Gastroesophageal sphincter (tissue), 3 donors: ENCODE measurements at regions not wholly inside any gene's neighbourhood (a gene's known extent, or its start where the extent isn't known, plus 50 kb on each side); places are given as distances from the start of the nearest gene placed in this dataset.
A peak's percentile ranks its signal among the peaks of the same experiment; 100 is the strongest.

Experiments
- CTCF ChIP-seq, 4 experiments: fragments of 200-600 bp in 2 of 4; fragments of 450-650 bp in 2 of 4; sonication (generic) in 1 of 4; IDR thresholded peaks; one replicate each; pipeline ENCODE4 v1.5.1; 2017 to 2019; ENCODE audit warnings: antibody characterized with exemption in 4 of 4, mild to moderate bottlenecking in 2 of 4, moderate library complexity in 2 of 4
- EP300 ChIP-seq: sonication (generic); formaldehyde crosslinking; IDR thresholded peaks from one replicate; pipeline ENCODE4 v1.6.1; 2017; ENCODE audit warnings: antibody characterized with exemption, mild to moderate bottlenecking
- POLR2A ChIP-seq, 2 donors: fragments of 450-650 bp; IDR thresholded peaks; one replicate each; pipeline ENCODE4 v1.6.1; 2017; ENCODE audit warnings: antibody characterized with exemption in 2 of 2, mild to moderate bottlenecking in 2 of 2, moderate library complexity in 1 of 2
- POLR2AphosphoS5 ChIP-seq: sonication (generic); formaldehyde crosslinking; IDR thresholded peaks from one replicate; pipeline ENCODE4 v1.6.1; 2017; ENCODE audit warnings: antibody characterized with exemption

GRCh38 chr3:106862067-106862466 lies 515.2 kb upstream of the CCDC54 start:
- peak in 1 of 4 experiments; percentile 20 for TF ChIP-seq CTCF (IDR thresholded peaks at IDR 0.05)
- TF ChIP-seq POLR2A (IDR thresholded peaks at IDR 0.05) = no peak
- no peak for TF ChIP-seq EP300
- no peak for TF ChIP-seq POLR2AphosphoS5
